ENCODE measurements at regions not wholly inside any gene's neighbourhood (a gene's known extent, or its start where the extent isn't known, plus 50 kb on each side); places are given as distances from the start of the nearest gene placed in this dataset.

DNA sequence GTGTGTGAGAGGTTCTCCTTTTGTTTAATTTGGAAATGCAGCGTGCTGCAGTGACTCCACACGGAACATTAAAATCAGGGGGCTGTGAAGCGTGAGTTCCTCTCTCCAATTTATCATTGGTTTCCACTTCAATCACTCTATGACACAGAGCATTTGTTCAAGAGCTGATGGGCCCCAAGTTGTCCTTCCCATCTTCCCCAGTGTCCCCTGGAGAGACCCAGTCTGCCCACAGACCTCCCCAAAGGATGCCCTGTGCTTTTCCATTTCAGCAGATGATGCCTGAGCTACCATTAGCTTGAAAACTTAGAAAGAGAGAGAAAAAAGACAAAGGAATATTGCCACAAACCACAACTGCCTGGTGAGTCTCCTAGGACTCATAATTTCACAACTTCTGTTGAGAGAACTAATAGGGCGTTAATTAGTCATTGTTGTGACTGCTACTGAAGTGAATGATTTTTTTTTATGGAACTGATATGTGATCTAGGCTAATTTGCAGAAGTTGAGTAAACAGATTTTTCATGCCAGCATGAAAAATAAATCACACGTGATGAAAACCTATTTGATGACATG is 772.7 kb downstream of the SEMA5A start:
- Histone ChIP-seq H3K4me1 (no peaks in the 10 kb centered on the region), H3K9me3 (no peaks in the 10 kb centered on the region), H3K36me3 (no peaks in the 10 kb centered on the region), H3K4me3 (no peak overlapping the region), H3K27ac (no peak overlapping the region), H3K27me3 (no peaks in the 10 kb centered on the region)
- intact Hi-C loops (cut with DNase I; ENCODE audit: low total_unique reads), result no loop called here
- 69 to 82% methylated on average over 5 of the region's 5 CpGs for WGBS, 2 donors (ENCODE audit: low coverage in 1 of 2)
- TF ChIP-seq POLR2A (IDR thresholded peaks at IDR 0.05), result no peak
- no peak for TF ChIP-seq POLR2AphosphoS5 (IDR thresholded peaks at IDR 0.05)
- TF ChIP-seq EP300 (IDR thresholded peaks at IDR 0.05; ENCODE audit: low read depth), result no peak
- no peak for TF ChIP-seq CTCF (IDR thresholded peaks at IDR 0.05)
- no peak for DNase-seq
- in situ Hi-C loops (cut with MboI; ENCODE audit: low pct_ligation_motif_present in 1 of 4, low pct_unique_long_range_greater_than_20kb in 1 of 4, low sequenced_read_pairs in 3 of 4), result loop anchor here in 2 of 4 donors (25.0 kb wide), 1 partner anchor 439 kb away; no protein-coding TSS in a partner anchor

GRCh38 chr5:8784692-8785091 is 761.2 kb downstream of the SEMA5A start:
- Histone ChIP-seq H3K27me3 (no peaks in the 10 kb centered on the region), H3K9me3 (no peaks in the 10 kb centered on the region), H3K27ac (no peak overlapping the region), H3K4me1 (no peaks in the 10 kb centered on the region), H3K36me3 (no peaks in the 10 kb centered on the region), H3K4me3 (no peak overlapping the region)
- intact Hi-C loops (cut with DNase I; ENCODE audit: low total_unique reads), result no loop called here
- in situ Hi-C loops (cut with MboI; ENCODE audit: low pct_ligation_motif_present in 1 of 4, low pct_unique_long_range_greater_than_20kb in 1 of 4, low sequenced_read_pairs in 3 of 4), result no loop called here
- DNase-seq, result no peak
- WGBS, 2 donors (ENCODE audit: low coverage in 1 of 2), result 79 to 83% methylated on average over 2 of the region's 2 CpGs
- TF ChIP-seq EP300 (IDR thresholded peaks at IDR 0.05; ENCODE audit: low read depth) (no peak), POLR2AphosphoS5 (IDR thresholded peaks at IDR 0.05) (no peak), POLR2A (IDR thresholded peaks at IDR 0.05) (no peak), CTCF (IDR thresholded peaks at IDR 0.05) (no peak)

GRCh38 chr5:8788246-8788645 is 757.6 kb downstream of the SEMA5A start:
- no peak overlapping the region for H3K4me3 ChIP-seq
- no peak overlapping the region for H3K27ac ChIP-seq
- H3K4me1 ChIP-seq, result no peaks in the 10 kb centered on the region
- intact Hi-C loops (cut with DNase I; ENCODE audit: low total_unique reads), result no loop called here
- 63 to 65% methylated on average over 3 of the region's 3 CpGs for WGBS, 2 donors (ENCODE audit: low coverage in 1 of 2)
- TF ChIP-seq POLR2AphosphoS5 (IDR thresholded peaks at IDR 0.05), result no peak
- TF ChIP-seq EP300 (IDR thresholded peaks at IDR 0.05; ENCODE audit: low read depth), result no peak
- no peak for TF ChIP-seq POLR2A (IDR thresholded peaks at IDR 0.05)
- no peak for TF ChIP-seq CTCF (IDR thresholded peaks at IDR 0.05)
- no peaks in the 10 kb centered on the region for H3K27me3 ChIP-seq
- no peaks in the 10 kb centered on the region for H3K36me3 ChIP-seq
- no peaks in the 10 kb centered on the region for H3K9me3 ChIP-seq
- no peak for DNase-seq
- in situ Hi-C loops (cut with MboI; ENCODE audit: low pct_ligation_motif_present in 1 of 4, low pct_unique_long_range_greater_than_20kb in 1 of 4, low sequenced_read_pairs in 3 of 4), result no loop called here

- Histone ChIP-seq H3K4me1 (no peaks in the 10 kb centered on the region), H3K36me3 (no peaks in the 10 kb centered on the region), H3K27me3 (no peaks in the 10 kb centered on the region), H3K4me3 (no peak overlapping the region), H3K9me3 (peaks cover 0 to 5% of the 10 kb centered on the region in 2 donors), H3K27ac (no peak overlapping the region)
- TF ChIP-seq EP300 (IDR thresholded peaks at IDR 0.05; ENCODE audit: low read depth) (no peak), CTCF (IDR thresholded peaks at IDR 0.05) (no peak), POLR2A (IDR thresholded peaks at IDR 0.05) (no peak), POLR2AphosphoS5 (IDR thresholded peaks at IDR 0.05) (no peak)
- in situ Hi-C loops (cut with MboI; ENCODE audit: low pct_ligation_motif_present in 1 of 4, low pct_unique_long_range_greater_than_20kb in 1 of 4, low sequenced_read_pairs in 3 of 4), result no loop called here
- intact Hi-C loops (cut with DNase I; ENCODE audit: low total_unique reads), result no loop called here
- no peak for DNase-seq
Observed at GRCh38 chr5:8805653-8806052, 740.2 kb downstream of the SEMA5A start.

Measured in transverse colon (tissue), 4 donors.